Smooth muscle cell (in vitro differentiated cells): ENCODE measurements at regions not wholly inside any gene's neighbourhood (a gene's known extent, or its start where the extent isn't known, plus 50 kb on each side); places are given as distances from the start of the nearest gene placed in this dataset.

Experiments used
- DNase-seq: peaks from one replicate; lab custom pipeline; 2025; ENCODE audit not compliant: unreplicated experiment; lab: John Stamatoyannopoulos, UW
- H2AFZ ChIP-seq: fragments of 200-600 bp; sonication (generic); 2 replicates; pipeline ENCODE4 v1.6.0; 2016; ENCODE audit warnings: antibody characterized with exemption, low read depth, mild to moderate bottlenecking
- H3F3A ChIP-seq: fragments of 200-600 bp; sonication (generic); 2 replicates; pipeline ENCODE4 v1.6.0; 2017; ENCODE audit warnings: antibody characterized with exemption, low read depth
- H3K27ac ChIP-seq: fragments of 200-600 bp; sonication (generic); 2 replicates; pipeline ENCODE4 v1.5.1; 2016; ENCODE audit warnings: low read depth, mild to moderate bottlenecking
- H3K27me3 ChIP-seq: fragments of 200-600 bp; sonication (generic); 2 replicates; pipeline ENCODE4 v1.6.1; 2016; ENCODE audit warnings: low read depth, mild to moderate bottlenecking
- H3K36me3 ChIP-seq: fragments of 200-600 bp; sonication (generic); 2 replicates; pipeline ENCODE4 v1.5.1; 2016; ENCODE audit warnings: low read depth
- H3K4me1 ChIP-seq: fragments of 200-600 bp; sonication (generic); 2 replicates; pipeline ENCODE4 v1.5.1; 2016; ENCODE audit warnings: low read depth
- H3K4me2 ChIP-seq: fragments of 200-600 bp; sonication (generic); 2 replicates; pipeline ENCODE4 v1.6.0; 2016; ENCODE audit warnings: mild to moderate bottlenecking
- H3K4me3 ChIP-seq: fragments of 200-600 bp; sonication (generic); 2 replicates; pipeline ENCODE4 v1.5.1; 2016; ENCODE audit warnings: mild to moderate bottlenecking
- H3K79me2 ChIP-seq: fragments of 200-600 bp; sonication (generic); 2 replicates; pipeline ENCODE4 v1.6.0; 2016; ENCODE audit warnings: low read depth, mild to moderate bottlenecking
- H3K9ac ChIP-seq: fragments of 200-600 bp; sonication (generic); 2 replicates; pipeline ENCODE4 v1.6.0; 2016; ENCODE audit warnings: low read depth
- H3K9me3 ChIP-seq: fragments of 200-600 bp; sonication (generic); replicated peaks from 2 replicates; pipeline ENCODE4 v1.5.1; 2016; ENCODE audit warnings: low read depth
- H4K20me1 ChIP-seq: fragments of 200-600 bp; sonication (generic); 2 replicates; pipeline ENCODE4 v1.6.0; 2016; ENCODE audit warnings: low read depth
- WGBS: methylation state at CpG from one replicate; pipeline ENCODE4 v1.1.7; 2016; ENCODE audit warnings: low lambda C conversion rate; 5-methylcytosine and 5-hydroxymethylcytosine counted together
- TF ChIP-seq, protein P1 (sequence below): fragments of 200-600 bp; sonication (generic); IDR thresholded peaks from 2 replicates; pipeline ENCODE4 v1.5.1; 2017; ENCODE audit warnings: borderline replicate concordance, mild to moderate bottlenecking, antibody characterized with exemption; ENCODE audit not compliant: insufficient read depth, poor library complexity, severe bottlenecking

DNA sequence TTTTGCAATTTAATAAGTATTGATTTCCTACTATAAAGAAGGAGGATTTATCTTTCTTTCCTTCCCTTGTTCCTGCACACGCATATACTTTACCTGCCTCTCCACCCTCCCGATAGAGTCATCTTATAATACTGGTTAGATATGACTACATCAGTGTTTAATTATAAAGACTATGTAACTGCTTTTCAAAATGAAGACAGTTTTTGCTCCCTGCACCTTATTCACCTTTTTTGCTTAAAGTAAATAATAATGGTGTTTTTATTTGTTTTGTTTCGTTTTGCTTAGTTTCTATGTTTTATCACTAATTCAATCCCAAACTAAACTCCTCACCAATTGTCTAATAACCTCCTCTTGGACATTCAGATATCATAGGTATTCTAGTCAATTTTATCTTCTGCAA, 101.9 kb upstream of the RORA start:
- H4K20me1 ChIP-seq = no peaks in the 10 kb centered on the region
- no peak for DNase-seq
- TF ChIP-seq, protein P1, sequence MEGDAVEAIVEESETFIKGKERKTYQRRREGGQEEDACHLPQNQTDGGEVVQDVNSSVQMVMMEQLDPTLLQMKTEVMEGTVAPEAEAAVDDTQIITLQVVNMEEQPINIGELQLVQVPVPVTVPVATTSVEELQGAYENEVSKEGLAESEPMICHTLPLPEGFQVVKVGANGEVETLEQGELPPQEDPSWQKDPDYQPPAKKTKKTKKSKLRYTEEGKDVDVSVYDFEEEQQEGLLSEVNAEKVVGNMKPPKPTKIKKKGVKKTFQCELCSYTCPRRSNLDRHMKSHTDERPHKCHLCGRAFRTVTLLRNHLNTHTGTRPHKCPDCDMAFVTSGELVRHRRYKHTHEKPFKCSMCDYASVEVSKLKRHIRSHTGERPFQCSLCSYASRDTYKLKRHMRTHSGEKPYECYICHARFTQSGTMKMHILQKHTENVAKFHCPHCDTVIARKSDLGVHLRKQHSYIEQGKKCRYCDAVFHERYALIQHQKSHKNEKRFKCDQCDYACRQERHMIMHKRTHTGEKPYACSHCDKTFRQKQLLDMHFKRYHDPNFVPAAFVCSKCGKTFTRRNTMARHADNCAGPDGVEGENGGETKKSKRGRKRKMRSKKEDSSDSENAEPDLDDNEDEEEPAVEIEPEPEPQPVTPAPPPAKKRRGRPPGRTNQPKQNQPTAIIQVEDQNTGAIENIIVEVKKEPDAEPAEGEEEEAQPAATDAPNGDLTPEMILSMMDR = no peak
- H2AFZ ChIP-seq = no peak overlapping the region
- H3K27ac ChIP-seq = no peak overlapping the region
- no peak overlapping the region for H3K9ac ChIP-seq
- no peak overlapping the region for H3K4me2 ChIP-seq
- H3K36me3 ChIP-seq = no peaks in the 10 kb centered on the region
- H3K79me2 ChIP-seq = no peaks in the 10 kb centered on the region
- H3K9me3 ChIP-seq = no peaks in the 10 kb centered on the region
- H3F3A ChIP-seq = no peaks in the 10 kb centered on the region
- H3K27me3 ChIP-seq = no peaks in the 10 kb centered on the region
- no peaks in the 10 kb centered on the region for H3K4me1 ChIP-seq
- no peak overlapping the region for H3K4me3 ChIP-seq
- WGBS = 93% methylated on average over 3 of the region's 3 CpGs

DNA sequence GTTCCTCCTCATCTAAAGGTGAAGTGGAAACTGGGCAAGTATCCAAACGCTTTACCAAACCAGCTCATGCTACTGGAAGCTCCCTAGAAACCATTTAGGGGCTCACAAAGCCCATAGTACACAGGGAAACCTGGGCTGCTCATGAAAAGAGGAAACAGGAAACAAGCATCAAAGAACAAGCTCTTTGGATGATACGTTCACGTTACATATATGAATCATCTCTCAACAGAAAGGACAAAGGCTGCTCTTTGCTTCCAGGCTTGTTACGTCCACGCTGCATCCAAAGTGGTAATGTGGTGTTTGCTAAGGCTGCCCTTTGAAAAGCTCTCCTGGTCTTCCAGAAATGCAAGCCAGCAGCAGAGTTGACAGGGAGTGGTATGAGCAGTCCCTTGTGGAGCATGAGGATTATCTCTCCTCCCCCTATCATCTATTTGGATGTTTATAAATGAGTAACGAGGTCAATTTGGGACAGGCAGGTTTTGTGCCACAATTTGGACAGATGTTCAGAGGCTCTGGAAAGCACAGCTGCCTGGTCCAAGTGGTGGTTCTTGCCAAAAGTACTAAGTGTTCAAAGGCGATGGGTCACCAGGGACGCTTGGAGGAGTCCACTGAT, 98.0 kb upstream of the RORA start:
- no peak overlapping the region for H3K4me3 ChIP-seq
- no peak overlapping the region for H3K27ac ChIP-seq
- no peaks in the 10 kb centered on the region for H3K79me2 ChIP-seq
- H4K20me1 ChIP-seq = no peaks in the 10 kb centered on the region
- 78% methylated on average over 8 of the region's 8 CpGs for WGBS
- DNase-seq = no peak
- no peak overlapping the region for H3K4me2 ChIP-seq
- H3K9ac ChIP-seq = no peak overlapping the region
- no peak overlapping the region for H2AFZ ChIP-seq
- H3K4me1 ChIP-seq = no peaks in the 10 kb centered on the region
- no peaks in the 10 kb centered on the region for H3F3A ChIP-seq
- no peaks in the 10 kb centered on the region for H3K27me3 ChIP-seq
- H3K9me3 ChIP-seq = no peaks in the 10 kb centered on the region
- no peaks in the 10 kb centered on the region for H3K36me3 ChIP-seq
- TF ChIP-seq, protein P1 = no peak

DNA sequence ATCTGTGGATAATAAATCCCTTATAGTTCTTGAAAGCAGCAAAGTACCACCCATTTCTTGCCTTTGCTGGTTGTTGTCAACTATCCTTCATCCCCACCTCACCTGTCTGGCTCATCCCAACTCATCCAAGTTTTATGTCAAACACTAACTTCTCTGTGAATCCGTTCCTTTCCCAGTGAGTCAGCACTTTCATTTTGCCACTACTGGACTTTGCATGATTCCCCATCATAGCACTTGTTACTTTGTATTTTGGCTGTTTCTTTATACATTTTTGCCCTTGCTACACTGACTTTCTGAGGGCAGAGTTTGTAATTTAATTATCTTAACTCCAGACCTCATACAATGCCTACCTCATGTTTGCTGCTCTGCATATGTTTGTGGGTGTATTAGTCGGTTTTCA, 90.8 kb upstream of the RORA start:
- H3K36me3 ChIP-seq = no peaks in the 10 kb centered on the region
- 84% methylated on average over 2 of the region's 2 CpGs for WGBS
- TF ChIP-seq, protein P1 = no peak

More for the DNA sequence above, 90.8 kb upstream of the RORA start:
- H3K9me3 ChIP-seq = no peaks in the 10 kb centered on the region
- no peak overlapping the region for H2AFZ ChIP-seq
- no peak overlapping the region for H3K4me3 ChIP-seq
- no peak overlapping the region for H3K27ac ChIP-seq
- DNase-seq = no peak
- no peaks in the 10 kb centered on the region for H3K4me1 ChIP-seq
- no peak overlapping the region for H3K4me2 ChIP-seq
- no peak overlapping the region for H3K9ac ChIP-seq
- no peaks in the 10 kb centered on the region for H3F3A ChIP-seq
- no peaks in the 10 kb centered on the region for H3K27me3 ChIP-seq
- H4K20me1 ChIP-seq = no peaks in the 10 kb centered on the region
- H3K79me2 ChIP-seq = no peaks in the 10 kb centered on the region
